ENCODE measurements at regions not wholly inside any gene's neighbourhood (a gene's known extent, or its start where the extent isn't known, plus 50 kb on each side); places are given as distances from the start of the nearest gene placed in this dataset.

GRCh38 chr3:135622656-135623055, 342.9 kb upstream of the PPP2R3A start:
- TF ChIP-seq CTCF (IDR thresholded peaks at IDR 0.05) = no peak
- TF ChIP-seq POLR2A (IDR thresholded peaks at IDR 0.05) = no peak

Data from sigmoid colon (tissue), 3 donors.